ENCODE measurements at regions not wholly inside any gene's neighbourhood (a gene's known extent, or its start where the extent isn't known, plus 50 kb on each side); places are given as distances from the start of the nearest gene placed in this dataset.

GRCh38 chr13:105969761-105970160 lies 565.7 kb downstream of the EFNB2 start:
- DNase-seq, result no peak

GRCh38 chr13:105965910-105966309 lies 569.6 kb downstream of the EFNB2 start:
- DNase-seq, result no peak

GRCh38 chr13:105962080-105962479 lies 573.4 kb downstream of the EFNB2 start:
- no peak for DNase-seq

GRCh38 chr13:105961438-105961837 lies 574.0 kb downstream of the EFNB2 start:
- DNase-seq, result no peak

GRCh38 chr13:105960326-105960725 lies 575.1 kb downstream of the EFNB2 start:
- DNase-seq, result no peak

GRCh38 chr13:105959876-105960275 lies 575.6 kb downstream of the EFNB2 start:
- no peak for DNase-seq

GRCh38 chr13:105957769-105958438 lies 577.6 kb downstream of the EFNB2 start:
- no peak for DNase-seq

- DNase-seq, result no peak
Measured at GRCh38 chr13:105956921-105957320, 578.5 kb downstream of the EFNB2 start.

- DNase-seq, result no peak
Measured at GRCh38 chr13:105952973-105953290, 582.5 kb downstream of the EFNB2 start.

- no peak for DNase-seq
Measured at GRCh38 chr13:105952233-105952972, 583.1 kb downstream of the EFNB2 start.

GRCh38 chr13:105948143-105948542 lies 587.3 kb downstream of the EFNB2 start:
- DNase-seq, result no peak

- no peak for DNase-seq
Measured at GRCh38 chr13:105940882-105941281, 594.6 kb downstream of the EFNB2 start.

GRCh38 chr13:105937451-105937850 lies 598.0 kb downstream of the EFNB2 start:
- DNase-seq, result no peak

GRCh38 chr13:105936816-105937215 lies 598.6 kb downstream of the EFNB2 start:
- DNase-seq, result no peak

- no peak for DNase-seq
Measured at GRCh38 chr13:105929505-105929904, 606.0 kb downstream of the EFNB2 start.

- DNase-seq, result no peak
Measured at GRCh38 chr13:105928901-105929300, 606.6 kb downstream of the EFNB2 start.

- no peak for DNase-seq
Measured at GRCh38 chr13:105928048-105928447, 607.4 kb downstream of the EFNB2 start.

GRCh38 chr13:105925496-105925895 lies 610.0 kb downstream of the EFNB2 start:
- no peak for DNase-seq

- no peak for DNase-seq
Measured at GRCh38 chr13:105921711-105922110, 613.8 kb downstream of the EFNB2 start.

- no peak for DNase-seq
Measured at GRCh38 chr13:105920370-105920769, 615.1 kb downstream of the EFNB2 start.

- no peak for DNase-seq
Measured at GRCh38 chr13:105918842-105919741, 616.4 kb downstream of the EFNB2 start.

- DNase-seq, result no peak
Measured at GRCh38 chr13:105915146-105915850, 620.2 kb downstream of the EFNB2 start.
